MCF 10A (cell line): ENCODE measurements at regions not wholly inside any gene's neighbourhood (a gene's known extent, or its start where the extent isn't known, plus 50 kb on each side); places are given as distances from the start of the nearest gene placed in this dataset.

ENCODE experiments used
- BruUV-seq: library from RNA; stranded (reverse); fragments of 400-500 nt; replicated peaks from 2 replicates; lab custom pipeline; 2021; lab: Mats Ljungman, UMichigan
- CTCF ChIA-PET: fragments of 300-600 bp; sonication (Branson Sonifier 250); formaldehyde crosslinking; extraction: SDS; loops from one replicate; lab custom pipeline; 2021; ENCODE audit warnings: antibody characterized with exemption, inconsistent platforms; lab: Yijun Ruan, JAX
- POLR2A ChIA-PET: fragments of 300-600, 350-650 bp; sonication (Branson Sonifier 250); formaldehyde crosslinking; extraction: SDS; loops from one replicate; lab custom pipeline; 2020; ENCODE audit warnings: antibody characterized with exemption, inconsistent platforms; lab: Yijun Ruan, JAX
- DNase-seq: peaks from one replicate; pipeline ENCODE4 v3.0.0-alpha.2; 2018; ENCODE audit not compliant: unreplicated experiment
- H3K27ac Mint-ChIP-seq: one replicate; pipeline ENCODE4 v1.8.0; 2022; ENCODE audit warnings: mild to moderate bottlenecking, low read depth, mixed read lengths; ENCODE audit not compliant: unreplicated experiment
- H3K27me3 Mint-ChIP-seq: one replicate; pipeline ENCODE4 v1.8.0; 2022; ENCODE audit warnings: mixed read lengths; ENCODE audit not compliant: insufficient read depth, unreplicated experiment
- H3K36me3 Mint-ChIP-seq: one replicate; pipeline ENCODE4 v1.8.0; 2022; ENCODE audit warnings: mild to moderate bottlenecking, moderate library complexity, mixed read lengths; ENCODE audit not compliant: insufficient read depth, unreplicated experiment
- H3K4me1 Mint-ChIP-seq: one replicate; pipeline ENCODE4 v1.8.0; 2022; ENCODE audit warnings: mixed read lengths; ENCODE audit not compliant: insufficient read depth, unreplicated experiment
- H3K4me3 Mint-ChIP-seq: one replicate; pipeline ENCODE4 v1.8.0; 2022; ENCODE audit warnings: mild to moderate bottlenecking, moderate library complexity, mixed read lengths; ENCODE audit not compliant: unreplicated experiment
- H3K9me3 Mint-ChIP-seq: one replicate; pipeline ENCODE4 v1.8.0; 2022; ENCODE audit warnings: mixed read lengths; ENCODE audit not compliant: unreplicated experiment
- intact Hi-C: fragments of 100-400 bp; cut with micrococcal nuclease; formaldehyde crosslinking; loops from 2 replicates; pipeline ENCODE4 v1.14.1; 2022
- TF ChIP-seq, protein P1 (sequence below): fragments of 200-600 bp; IDR thresholded peaks from one replicate; pipeline ENCODE4 v1.8.0; 2022; ENCODE audit warnings: antibody characterized with exemption, mild to moderate bottlenecking; ENCODE audit not compliant: unreplicated experiment

DNA sequence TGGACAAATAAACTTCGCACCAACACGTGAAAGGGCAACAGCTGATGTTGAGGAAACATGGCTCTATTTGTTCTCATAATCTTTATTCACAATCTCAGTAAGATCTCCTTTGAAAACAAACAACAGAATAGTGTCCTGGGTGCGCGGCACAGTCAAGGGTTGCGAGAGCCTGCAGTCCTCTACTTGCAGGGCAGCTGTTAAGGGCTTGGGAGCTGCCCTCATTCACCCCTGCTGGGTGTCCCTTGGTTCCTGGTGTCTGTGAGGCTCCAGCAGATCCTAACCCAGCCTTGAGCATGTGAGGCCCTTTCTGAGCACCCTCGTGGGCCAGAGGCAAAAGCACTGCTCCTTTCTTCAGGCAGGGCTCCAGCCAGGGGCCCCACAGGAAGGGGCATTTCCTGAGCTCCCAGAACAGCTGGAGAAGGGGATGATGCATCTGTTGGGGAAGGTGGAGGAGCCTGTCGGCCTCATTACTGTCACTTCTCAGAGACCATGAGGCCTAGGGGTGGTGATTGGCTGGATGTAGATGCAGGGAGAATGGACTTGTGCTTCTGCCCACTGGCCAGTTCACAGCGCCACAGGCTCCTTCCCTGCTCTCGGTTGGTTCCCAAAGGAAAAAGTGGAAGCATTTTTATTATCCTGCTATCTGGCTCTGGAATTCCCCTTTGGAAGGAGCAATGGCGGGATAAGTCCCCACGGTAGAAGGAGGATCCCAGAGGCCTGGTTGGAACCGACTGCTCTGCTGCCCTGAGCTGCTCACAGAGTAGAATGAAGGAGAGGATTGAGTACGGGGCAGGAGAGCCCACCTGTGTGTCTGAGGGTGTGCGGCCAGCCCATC lies 51.9 kb upstream of the KLF13 start:
- H3K9me3 Mint-ChIP-seq = no peaks in the 10 kb centered on the region
- TF ChIP-seq, protein P1, sequence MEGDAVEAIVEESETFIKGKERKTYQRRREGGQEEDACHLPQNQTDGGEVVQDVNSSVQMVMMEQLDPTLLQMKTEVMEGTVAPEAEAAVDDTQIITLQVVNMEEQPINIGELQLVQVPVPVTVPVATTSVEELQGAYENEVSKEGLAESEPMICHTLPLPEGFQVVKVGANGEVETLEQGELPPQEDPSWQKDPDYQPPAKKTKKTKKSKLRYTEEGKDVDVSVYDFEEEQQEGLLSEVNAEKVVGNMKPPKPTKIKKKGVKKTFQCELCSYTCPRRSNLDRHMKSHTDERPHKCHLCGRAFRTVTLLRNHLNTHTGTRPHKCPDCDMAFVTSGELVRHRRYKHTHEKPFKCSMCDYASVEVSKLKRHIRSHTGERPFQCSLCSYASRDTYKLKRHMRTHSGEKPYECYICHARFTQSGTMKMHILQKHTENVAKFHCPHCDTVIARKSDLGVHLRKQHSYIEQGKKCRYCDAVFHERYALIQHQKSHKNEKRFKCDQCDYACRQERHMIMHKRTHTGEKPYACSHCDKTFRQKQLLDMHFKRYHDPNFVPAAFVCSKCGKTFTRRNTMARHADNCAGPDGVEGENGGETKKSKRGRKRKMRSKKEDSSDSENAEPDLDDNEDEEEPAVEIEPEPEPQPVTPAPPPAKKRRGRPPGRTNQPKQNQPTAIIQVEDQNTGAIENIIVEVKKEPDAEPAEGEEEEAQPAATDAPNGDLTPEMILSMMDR = no peak
- no peak overlapping the region for H3K27ac Mint-ChIP-seq
- H3K4me1 Mint-ChIP-seq = peaks cover 3% of the 10 kb centered on the region
- intact Hi-C loops = no loop called here
- POLR2A ChIA-PET = no interaction called here
- H3K36me3 Mint-ChIP-seq = no peaks in the 10 kb centered on the region
- DNase-seq = no peak
- BruUV-seq = no TSS peak
- H3K27me3 Mint-ChIP-seq = no peaks in the 10 kb centered on the region
- H3K4me3 Mint-ChIP-seq = no peak overlapping the region
- CTCF ChIA-PET = no interaction called here

DNA sequence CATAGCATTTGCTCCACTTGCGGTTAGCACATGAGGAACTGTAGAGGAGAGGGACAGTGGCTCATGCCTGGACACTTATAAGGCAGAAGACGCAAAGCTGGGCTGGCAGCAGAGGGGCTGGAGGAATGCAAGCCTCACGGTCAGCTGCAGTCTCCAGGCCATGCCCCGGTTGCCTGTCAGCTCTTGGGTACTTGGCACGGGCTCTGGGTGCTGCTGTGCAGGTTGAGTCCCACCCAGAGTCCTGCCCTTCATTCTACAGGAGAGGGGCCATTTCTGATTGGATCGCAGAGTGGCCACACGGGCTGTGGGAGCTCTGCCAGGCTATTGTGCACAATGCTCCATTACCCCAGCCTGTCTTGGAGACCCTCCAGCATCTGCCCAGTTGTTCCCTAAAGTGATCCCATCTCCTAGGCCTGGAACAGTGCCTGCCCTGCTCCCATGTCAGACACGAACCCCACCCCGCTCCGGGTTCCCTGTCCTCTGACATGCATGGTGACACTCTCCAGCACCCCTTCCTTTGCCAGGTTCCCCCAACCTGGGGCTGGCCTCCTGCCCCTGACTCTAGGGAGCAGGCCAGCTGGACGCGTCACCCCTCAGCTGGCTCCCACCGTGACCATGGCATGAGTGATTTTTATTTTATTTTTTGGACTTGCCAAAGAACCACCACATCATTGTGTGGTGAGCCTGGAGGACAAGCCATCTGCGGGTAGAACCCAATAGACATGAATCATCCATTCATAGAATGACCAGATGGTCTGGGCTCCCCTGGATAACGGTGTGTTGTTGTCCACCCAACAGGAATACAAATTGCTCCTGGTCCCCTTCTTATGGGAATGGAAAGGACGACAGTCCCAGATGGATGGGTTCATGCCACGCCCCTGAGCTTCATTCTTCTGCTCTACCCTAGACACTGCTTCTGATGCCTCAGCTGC lies 51.0 kb upstream of the KLF13 start:
- Mint-ChIP-seq H3K27ac (no peak overlapping the region), H3K27me3 (no peaks in the 10 kb centered on the region)
- CTCF ChIA-PET = no interaction called here

GRCh38 chr15:31276596-31277298 lies 49.9 kb upstream of the KLF13 start:
- Mint-ChIP-seq H3K36me3 (no peaks in the 10 kb centered on the region), H3K4me3 (no peak overlapping the region), H3K27ac (no peak overlapping the region), H3K27me3 (no peaks in the 10 kb centered on the region), H3K9me3 (no peaks in the 10 kb centered on the region), H3K4me1 (peaks cover 15% of the 10 kb centered on the region)
- TF ChIP-seq, protein P1 = no peak
- intact Hi-C loops = no loop called here
- no TSS peak for BruUV-seq
- ChIA-PET POLR2A (interaction anchor here (0.5 kb wide), 1 partner anchor 12 kb away, joined by 3 read pairs; no protein-coding TSS in a partner anchor), CTCF (no interaction called here)
- DNase-seq = no peak

More for the DNA sequence above, 51.0 kb upstream of the KLF13 start:
- TF ChIP-seq, protein P1 = no peak
- Mint-ChIP-seq H3K4me3 (no peak overlapping the region), H3K36me3 (no peaks in the 10 kb centered on the region), H3K9me3 (no peaks in the 10 kb centered on the region), H3K4me1 (peaks cover 12% of the 10 kb centered on the region)
- no peak for DNase-seq
- intact Hi-C loops = no loop called here
- POLR2A ChIA-PET = no interaction called here
- BruUV-seq = no TSS peak
